Astrocyte of the cerebellum (primary cell): ENCODE measurements at regions not wholly inside any gene's neighbourhood (a gene's known extent, or its start where the extent isn't known, plus 50 kb on each side); places are given as distances from the start of the nearest gene placed in this dataset.

Experiments used
- DNase-seq: peaks from one replicate; pipeline ENCODE4 v3.0.0-alpha.2; 2011; ENCODE audit warnings: low read depth
- H3K4me3 ChIP-seq: 2 replicates; pipeline ENCODE4 v1.5.1; 2011; ENCODE audit warnings: mild to moderate bottlenecking, low read depth, low read length, moderate library complexity
- CTCF ChIP-seq: IDR thresholded peaks from 2 replicates; pipeline ENCODE4 v1.5.1; 2012; ENCODE audit warnings: low read length, low read depth, moderate library complexity, mild to moderate bottlenecking; ENCODE audit errors: missing control alignments
- in situ Hi-C: cut with HindIII; loops from 2 replicates; pipeline ENCODE4 v1.10.0; 2017; ENCODE audit warnings: low sequenced_read_pairs

DNA sequence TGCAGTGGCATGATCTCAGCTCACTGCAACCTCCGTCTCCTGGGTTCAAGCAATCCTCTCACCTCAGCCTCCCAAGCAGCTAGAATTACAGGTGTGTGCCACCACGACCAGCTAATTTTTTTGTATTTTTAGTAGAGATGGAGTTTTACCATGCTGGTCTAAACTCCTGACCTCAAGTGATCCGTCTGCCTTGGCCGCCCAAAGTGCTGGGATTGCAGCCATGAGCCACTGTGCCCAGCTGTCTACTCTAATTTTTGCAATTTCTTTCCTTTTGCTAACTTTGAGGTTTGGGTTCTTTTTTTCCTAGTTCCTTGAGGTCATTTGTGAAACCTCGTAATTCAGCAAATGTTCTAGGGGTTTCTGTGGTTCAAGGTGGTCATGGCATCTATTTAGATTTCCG is 63.7 kb upstream of the PRLR start:
- no peak for TF ChIP-seq CTCF
- H3K4me3 ChIP-seq, result no peak overlapping the region
- in situ Hi-C loops, result no loop called here
- DNase-seq, result no peak

- in situ Hi-C loops, result no loop called here
- no peak for DNase-seq
- no peak for TF ChIP-seq CTCF
- H3K4me3 ChIP-seq, result no peak overlapping the region
Measured at GRCh38 chr5:35285435-35285834, 55.1 kb upstream of the PRLR start.

DNA sequence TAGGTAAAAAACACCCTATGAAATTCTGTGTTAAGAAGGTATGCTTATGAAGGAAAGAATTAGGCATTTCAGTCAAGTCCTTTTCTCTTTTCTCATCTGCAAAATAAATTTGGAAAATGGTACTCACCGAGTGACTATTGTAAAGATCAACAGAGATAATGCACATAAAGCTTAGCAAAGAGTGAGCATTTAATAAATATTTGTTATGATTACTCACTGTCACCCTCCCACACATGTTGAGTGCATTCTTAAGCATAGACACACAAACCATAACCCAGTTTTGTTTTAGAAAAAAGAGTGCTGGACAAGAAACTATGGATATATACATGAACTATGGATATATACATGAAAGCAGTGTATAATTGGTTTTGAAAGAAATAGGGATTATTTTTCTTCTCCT is 54.7 kb upstream of the PRLR start:
- TF ChIP-seq CTCF, result no peak
- no peak overlapping the region for H3K4me3 ChIP-seq
- in situ Hi-C loops, result no loop called here
- no peak for DNase-seq

- TF ChIP-seq CTCF, result no peak
- in situ Hi-C loops, result no loop called here
- no peak for DNase-seq
- H3K4me3 ChIP-seq, result no peak overlapping the region
Measured at GRCh38 chr5:35284364-35284763, 54.1 kb upstream of the PRLR start.

GRCh38 chr5:35282810-35283209 is 52.5 kb upstream of the PRLR start:
- DNase-seq, result no peak
- in situ Hi-C loops, result no loop called here
- H3K4me3 ChIP-seq, result no peak overlapping the region
- no peak for TF ChIP-seq CTCF

DNA sequence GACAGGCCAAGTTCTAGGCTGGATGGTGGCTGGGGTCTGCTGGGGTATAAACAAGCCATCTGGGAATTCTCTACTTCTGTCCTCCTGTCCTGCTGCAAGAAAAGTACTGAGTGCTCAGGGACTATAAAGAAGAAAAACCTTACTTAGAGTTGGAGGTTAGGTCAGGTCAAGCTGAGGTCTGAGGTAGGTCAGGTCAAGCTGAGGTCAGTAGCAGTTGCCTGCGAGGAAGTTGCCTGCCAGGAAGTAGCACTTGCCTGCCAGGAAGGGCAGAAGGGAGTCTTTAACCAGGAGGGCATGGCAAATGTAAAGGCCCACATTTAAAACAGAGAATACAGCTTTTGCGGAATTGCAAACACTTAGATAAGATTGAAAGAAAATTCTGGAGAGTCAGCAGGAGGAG is 51.3 kb upstream of the PRLR start:
- no peak for TF ChIP-seq CTCF
- in situ Hi-C loops, result no loop called here
- no peak for DNase-seq

More for the DNA sequence above, 51.3 kb upstream of the PRLR start:
- no peak overlapping the region for H3K4me3 ChIP-seq
